Embryonic facial prominence (tissue), 1 donor: ENCODE measurements at regions not wholly inside any gene's neighbourhood (a gene's known extent, or its start where the extent isn't known, plus 50 kb on each side); places are given as distances from the start of the nearest gene placed in this dataset.

Experiments
- DNase-seq: peaks from one replicate; pipeline ENCODE4 v3.0.0-alpha.2; 2016; ENCODE audit errors: extremely low spot score

DNA sequence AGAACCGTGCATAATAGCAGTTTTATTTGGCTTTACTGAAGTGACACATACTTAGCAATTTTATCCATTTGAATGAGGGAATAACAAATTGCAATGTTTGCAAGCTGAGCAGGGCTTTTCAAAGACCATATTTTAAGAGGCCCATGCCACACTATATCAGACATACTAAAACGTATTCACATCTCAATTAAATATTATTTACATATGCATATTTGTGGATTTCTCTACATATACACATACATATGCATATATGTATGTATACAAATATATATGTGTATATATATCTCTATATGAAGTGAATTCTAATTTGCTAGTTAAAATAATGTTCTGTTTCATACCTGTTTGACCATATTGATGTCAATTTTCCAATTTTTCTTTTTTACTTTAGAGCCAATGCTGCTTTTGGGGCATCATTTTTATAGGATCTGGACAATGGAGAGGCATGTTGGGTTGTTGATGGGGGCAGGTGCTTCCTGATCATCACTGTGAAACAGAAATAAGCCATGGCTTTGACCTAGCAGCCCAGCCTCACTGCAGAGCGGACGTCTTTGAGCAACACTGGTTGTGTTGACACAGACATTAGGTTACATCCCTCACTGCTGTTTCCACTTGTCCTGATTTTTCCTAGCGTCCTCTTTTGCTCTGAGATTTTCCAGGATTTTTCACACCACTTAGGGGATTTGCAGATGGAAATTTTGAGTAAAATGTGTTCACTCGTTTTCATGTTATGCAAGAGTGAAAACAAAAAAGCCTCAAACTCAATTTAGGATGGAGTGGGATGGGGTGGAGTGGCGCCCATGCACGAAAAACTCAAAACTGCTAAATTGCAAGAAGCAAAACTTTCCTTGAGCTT lies 56.9 kb downstream of the RDH14 start:
- no peak for DNase-seq

DNA sequence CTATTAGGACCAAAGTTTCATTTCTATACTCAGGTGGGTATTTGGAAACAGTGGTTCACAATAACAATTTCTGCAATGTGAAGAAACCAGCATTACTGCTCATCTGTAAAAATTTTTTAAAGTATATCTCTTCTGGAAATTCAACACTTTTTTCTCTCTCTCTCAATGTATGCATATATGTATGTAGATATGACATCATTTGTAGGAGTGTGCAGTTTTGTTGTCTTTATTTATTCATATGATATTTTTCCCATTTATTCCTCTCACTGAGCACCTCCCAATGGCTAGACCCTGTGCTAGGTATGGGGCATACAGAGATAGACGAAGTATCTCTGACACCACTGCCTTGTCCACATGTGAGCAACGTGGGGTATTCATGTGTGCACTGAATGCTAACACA lies 58.3 kb downstream of the RDH14 start:
- no peak for DNase-seq

DNA sequence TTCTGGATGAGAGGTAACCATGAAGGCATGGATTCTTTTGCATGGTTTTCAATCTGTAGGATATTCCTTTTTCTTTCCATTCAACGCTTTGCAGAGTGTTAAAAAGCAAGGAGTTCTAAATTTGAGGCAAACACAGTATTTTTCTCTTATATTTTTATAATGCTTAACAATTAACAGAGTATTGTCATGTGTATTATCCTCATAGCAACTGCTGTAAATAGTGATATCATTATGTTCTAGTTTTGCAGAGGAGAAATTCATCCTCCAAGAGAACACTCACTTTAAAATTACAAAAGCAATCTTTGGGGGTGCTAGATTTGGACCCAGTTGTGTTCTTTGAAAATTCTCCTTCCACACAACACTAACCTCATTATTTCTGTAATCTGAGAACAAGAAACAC lies 58.7 kb downstream of the RDH14 start:
- DNase-seq = no peak

DNA sequence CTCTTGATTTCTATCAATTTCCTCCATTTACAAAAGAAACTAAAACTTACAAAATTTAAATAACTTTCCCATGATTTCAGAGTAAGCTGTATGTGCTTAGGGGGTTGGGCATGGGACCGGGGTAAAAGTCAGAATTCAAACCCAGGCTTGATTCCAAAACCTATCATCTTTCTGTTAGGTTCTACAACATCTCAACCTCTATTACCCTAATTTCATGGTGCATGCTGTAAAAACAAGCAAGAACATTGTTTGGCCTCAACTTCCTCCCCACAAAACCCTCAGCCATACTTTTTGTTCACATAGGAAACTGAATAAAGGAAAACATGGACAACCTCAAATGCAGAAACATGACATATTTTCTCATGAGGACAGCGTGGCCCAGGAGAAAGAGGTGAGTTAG lies 59.3 kb downstream of the RDH14 start:
- DNase-seq = no peak

DNA sequence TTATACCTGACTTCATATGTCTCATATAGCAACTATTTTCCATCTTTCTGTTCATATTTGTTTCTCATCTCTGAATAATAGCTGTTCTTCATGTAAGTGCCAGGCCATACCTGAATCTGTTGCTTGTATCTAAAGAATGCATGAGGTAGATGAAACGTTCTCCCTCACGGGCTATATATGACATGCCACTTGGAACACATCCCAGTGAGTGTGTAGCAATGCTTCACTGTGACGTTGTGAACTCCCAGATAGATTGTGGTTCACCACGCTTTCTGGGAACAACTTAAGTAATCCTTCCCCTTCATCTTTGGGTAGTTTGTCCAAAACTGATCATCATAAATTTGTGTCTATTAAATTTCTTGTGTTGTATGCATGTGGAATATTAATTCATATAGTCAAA lies 60.1 kb downstream of the RDH14 start:
- DNase-seq = no peak

DNA sequence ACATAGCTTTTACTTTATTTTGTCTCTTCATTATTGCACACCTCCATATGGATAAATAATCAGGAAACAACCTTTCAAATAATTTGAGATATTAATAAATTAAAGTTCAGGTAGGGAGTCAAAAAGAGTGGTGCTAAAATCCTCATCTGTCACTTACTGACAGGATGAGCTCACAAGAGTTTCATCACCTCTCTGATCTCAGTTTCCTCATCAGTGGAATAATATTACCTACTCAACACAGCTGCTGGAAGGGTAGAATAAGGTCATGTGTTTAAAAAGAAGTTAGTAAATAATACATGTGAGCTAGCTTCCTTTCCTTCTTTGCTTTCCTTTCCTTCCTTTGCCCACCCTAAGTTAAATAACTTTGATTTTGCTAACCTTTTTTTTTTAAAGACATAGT lies 61.9 kb downstream of the RDH14 start:
- no peak for DNase-seq

DNA sequence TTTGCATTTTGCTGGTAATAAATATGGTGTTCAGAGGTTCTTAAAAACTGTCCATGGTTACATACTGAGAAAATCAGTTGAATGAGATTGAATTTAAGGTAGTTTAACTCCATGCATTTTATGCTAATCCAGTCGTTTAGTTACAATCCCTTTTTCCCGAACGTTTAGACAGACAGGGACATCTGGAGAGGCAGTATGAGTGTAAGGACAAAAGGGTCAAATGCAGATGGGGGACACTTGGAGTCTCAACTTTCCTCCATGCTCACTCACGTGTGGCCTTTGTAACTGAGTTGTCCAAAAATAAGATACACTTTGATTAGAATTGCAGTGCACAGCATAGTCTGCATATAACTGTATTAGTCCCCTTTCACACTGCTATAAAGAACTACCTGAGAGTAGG lies 63.9 kb downstream of the RDH14 start:
- no peak for DNase-seq

DNA sequence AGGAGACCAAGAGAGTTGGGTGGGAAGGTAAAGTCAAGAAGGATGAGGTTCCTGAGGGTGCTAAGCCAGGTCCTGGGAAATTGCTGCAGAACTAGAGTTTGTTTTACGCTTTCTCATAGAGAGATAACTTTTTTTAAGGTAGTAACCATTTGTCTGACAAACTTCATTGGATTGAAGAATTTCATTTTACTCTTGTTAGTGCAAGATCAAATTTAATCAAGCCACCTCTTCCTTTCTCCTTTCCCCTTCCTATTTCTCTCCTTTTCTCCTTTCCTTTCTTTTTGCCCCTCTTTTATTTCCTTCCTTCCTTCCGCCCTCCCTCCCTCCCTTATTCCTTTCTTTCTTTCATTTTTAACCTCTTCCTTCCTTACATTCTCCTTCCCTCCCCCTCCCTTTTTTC lies 65.4 kb downstream of the RDH14 start:
- no peak for DNase-seq

DNA sequence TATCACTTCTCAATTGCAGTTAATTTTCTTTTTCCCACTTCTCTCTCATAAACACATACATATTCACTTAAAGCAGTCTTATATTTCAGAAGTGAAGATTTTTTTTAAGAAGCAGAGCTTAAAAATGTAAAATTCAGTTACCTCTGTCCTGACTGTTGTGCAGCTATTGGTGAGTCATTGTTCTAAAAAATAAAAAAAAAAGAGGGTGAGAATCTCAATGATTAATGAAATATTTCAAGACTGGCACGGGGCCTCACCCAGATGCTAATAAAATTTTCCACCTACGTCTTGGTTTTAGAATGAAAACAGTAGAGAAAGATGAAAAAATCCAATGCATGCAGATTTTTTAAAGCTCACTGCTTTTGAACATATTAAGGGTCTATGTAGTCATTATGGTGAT lies 67.7 kb downstream of the RDH14 start:
- no peak for DNase-seq

DNA sequence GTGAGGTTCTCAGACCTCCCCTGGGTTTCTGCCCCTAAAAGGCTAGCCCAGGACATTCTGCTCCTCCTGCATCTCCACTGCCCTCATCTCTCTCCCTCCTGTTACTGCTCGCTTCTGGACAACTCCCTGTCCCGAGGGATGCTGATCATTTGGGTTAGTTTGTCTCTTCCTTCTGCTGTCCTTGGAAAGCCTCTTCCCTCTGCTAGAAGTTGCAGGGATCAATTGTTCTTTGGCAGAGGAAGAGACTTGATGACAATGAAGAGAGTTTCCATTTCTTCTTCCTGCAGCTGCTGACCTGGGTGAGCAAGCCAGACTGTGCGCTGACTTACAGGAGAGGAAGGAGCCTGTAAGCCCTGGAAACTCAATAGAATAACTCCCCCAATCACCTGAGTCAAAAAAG lies 68.9 kb downstream of the RDH14 start:
- DNase-seq = no peak

DNA sequence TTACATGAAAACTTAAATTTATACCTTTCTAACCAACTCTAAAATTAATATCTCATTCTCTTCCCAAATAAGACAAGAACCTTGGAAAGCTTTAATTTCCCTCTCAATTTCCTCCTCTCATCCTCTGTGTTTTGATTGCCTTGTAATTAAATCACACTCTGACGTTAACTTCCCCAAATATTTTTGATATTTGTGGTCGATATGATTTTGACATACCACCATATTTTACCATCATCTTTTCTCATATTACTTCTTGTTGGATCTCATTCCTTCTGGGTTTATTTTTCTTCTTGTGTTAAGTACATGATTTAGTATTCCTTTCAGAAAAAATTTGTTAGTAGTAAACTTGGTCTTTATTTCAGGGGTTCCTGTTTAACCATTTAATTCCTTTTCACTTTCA lies 69.6 kb downstream of the RDH14 start:
- DNase-seq = no peak

DNA sequence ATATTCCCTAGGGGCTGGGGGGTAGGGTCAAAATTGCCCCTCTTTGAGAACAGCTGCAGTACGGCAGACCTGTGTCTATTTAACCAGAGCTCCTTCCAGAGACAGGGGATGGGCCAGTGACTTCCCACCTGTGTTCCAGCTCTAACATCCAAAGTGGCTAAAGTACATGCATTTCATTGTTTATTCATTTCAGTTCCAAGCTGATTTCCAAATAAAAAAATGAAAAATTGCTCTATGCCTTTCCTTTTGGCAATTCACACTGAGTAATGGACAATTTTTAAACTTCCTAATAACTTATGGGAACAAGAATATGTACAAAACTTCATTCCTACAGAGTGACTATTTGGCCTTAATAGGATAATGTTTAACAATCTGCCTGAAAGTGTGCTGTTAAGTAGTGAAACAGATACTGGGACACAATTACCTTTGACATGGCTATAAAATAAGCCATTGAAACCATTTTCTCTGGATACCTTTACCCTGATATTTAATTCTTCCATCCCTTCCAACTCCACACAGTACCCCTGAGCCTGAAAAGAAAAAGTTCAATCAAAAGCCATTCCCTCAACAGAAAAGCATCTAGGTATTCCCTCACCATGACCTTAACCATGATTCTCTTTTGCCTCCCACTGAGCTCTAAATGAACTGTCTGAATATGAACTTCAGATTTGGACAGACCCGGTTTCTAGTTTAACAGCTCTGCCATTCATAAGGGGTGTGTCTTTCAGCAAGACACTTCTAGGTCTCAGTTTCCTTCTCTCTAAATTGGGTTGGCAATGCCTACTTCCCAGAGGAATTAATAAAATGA lies 73.1 kb downstream of the RDH14 start:
- DNase-seq = no peak

DNA sequence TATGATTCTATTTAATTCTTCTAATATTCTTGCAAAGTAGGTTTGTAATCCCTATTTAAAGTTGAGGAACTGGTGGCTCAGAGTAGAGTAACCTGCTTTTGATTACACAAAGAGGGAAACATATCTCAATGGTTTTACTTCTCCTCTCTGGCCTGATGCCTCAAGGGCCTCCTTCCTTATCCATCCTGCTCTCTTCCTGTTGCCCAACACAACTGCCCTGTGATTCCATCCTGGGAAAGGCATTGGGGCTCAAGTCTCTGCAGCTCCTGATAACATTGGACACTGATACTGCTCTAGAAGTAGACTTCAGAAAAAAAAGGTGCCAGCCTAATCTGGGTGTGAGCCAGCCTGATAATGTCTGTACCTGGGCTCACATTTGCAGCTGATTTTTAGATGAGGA lies 75.8 kb downstream of the RDH14 start:
- DNase-seq = no peak

DNA sequence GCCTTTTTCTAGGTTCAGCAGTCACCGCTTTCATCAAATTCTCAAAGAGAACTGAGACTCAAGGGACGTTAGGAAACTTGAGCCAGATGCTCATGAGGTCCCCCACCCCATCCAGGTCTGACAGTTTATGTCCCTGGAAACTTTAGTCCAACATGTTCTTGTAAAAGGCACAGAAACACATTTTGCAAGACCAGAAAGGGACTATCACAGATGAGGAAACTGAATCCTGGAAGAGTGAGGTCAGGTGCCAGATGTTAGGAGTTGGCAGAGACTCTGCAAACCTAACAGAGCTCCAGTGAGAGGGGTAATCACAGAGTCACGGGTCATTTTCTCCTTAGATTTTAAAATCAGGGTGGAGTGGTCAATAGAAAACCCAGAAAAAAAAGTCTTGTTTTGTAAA lies 76.6 kb downstream of the RDH14 start:
- no peak for DNase-seq

DNA sequence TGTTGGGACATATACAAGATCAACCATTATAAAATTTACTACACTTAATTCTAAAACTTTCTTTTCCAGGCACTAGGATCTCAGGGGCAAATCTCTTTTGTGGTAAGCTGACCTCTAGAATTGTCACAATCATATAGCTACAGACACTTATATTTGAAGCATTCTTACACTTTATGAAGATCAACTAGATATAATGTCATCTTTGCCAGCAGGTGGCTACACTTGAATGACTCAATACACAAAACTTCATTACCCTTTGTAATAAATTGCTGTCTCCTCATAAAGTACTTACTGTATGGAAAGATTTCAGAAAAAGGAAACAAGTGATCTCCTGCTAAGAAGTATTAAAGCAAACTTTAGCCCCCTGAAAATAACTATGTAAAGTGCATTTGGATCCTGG lies 77.8 kb downstream of the RDH14 start:
- no peak for DNase-seq

DNA sequence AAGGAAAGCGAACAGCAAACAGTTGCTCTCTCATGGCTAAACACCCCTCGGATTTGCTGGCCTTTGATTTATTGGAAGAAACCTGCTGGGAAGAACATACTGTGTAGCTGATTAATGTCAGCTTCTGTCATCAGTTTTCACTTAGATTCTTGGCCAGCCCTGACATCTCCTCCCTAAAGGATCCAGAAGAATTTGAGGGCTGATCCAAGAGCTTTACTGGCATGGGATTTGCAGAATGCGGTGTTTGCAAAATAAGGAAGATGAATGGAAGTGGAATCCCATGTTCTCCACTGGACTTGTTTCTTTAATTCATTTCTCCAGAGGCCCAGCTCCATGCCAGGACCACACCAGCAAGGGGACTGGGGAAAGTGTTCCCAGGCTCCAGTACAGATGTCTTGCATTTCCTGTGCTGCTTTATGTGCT lies 80.5 kb downstream of the RDH14 start:
- peak; percentile 36 for DNase-seq

DNA sequence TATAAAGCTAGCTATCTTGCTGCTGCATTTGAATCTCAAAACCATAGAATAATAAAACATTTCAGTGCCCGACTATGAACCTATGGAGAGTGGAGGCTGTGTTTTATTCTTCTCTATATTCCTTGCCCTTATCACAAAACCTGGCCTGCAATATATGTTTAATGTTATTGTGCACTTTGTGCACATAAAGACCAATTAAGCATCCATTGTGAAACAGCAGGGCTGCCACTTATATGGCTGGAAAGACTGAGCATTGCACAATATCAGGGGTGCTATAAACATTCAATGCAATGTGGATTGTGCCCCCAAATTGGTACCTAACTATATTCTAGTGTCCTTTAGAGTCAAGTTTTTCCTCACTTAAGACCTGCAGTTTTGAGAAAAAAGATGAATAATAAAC lies 83.2 kb downstream of the RDH14 start:
- no peak for DNase-seq

DNA sequence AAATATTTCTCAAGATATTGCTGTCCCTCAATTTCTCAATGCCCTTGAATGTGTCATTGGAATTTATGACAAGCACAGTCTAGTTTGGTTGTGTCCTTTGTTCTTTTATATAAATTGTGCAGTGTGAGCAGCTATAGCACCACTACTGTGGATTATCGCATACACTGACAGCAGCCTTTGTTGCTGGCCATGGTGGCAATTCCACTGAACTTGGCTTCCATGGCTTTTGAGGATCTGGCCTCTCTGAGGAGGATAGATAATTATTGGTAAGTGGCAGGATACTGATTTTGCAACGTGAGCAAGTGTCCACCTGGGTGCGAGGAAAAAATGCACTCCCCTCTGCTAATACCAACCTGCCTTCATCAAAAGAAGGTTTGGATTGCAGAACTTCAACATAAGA lies 84.0 kb downstream of the RDH14 start:
- no peak for DNase-seq

DNA sequence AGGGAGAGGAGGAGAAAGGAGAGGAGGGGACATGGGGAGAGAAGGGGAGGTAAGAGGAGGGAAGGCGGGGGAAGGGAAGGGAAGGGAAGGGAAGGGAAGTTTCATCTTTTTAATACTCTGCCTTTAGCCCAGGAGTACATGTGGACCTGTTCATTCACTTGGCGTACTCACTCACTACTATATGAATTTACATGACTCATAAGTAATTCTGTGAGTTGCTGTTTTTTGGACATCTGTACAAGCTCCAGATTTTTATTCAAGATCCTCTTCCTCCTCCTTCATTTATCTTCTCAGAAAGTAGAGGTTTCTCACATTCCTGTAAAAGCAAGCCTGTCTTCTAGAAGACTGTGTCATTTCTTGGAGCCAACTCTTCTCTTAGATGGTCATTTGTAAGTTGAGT lies 84.6 kb downstream of the RDH14 start:
- DNase-seq = no peak

DNA sequence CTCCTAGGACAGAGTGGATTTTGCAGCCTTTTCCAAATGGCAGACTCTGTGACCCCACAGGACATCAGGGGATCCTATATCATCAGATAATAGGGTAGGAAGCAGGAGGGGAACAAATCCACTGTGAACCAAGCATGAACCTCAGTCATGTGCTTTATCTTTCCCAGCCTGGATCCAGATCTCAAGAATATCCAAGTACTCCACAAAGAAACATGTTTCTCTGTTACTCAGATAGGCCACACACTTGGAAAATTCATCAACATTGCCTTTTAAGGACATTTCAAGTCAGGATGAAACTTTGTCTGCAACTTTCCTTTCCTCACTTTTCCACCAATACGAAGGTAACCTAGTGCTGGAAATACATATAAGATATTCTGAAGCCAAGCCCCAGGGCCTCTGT lies 85.8 kb downstream of the RDH14 start:
- DNase-seq = no peak

DNA sequence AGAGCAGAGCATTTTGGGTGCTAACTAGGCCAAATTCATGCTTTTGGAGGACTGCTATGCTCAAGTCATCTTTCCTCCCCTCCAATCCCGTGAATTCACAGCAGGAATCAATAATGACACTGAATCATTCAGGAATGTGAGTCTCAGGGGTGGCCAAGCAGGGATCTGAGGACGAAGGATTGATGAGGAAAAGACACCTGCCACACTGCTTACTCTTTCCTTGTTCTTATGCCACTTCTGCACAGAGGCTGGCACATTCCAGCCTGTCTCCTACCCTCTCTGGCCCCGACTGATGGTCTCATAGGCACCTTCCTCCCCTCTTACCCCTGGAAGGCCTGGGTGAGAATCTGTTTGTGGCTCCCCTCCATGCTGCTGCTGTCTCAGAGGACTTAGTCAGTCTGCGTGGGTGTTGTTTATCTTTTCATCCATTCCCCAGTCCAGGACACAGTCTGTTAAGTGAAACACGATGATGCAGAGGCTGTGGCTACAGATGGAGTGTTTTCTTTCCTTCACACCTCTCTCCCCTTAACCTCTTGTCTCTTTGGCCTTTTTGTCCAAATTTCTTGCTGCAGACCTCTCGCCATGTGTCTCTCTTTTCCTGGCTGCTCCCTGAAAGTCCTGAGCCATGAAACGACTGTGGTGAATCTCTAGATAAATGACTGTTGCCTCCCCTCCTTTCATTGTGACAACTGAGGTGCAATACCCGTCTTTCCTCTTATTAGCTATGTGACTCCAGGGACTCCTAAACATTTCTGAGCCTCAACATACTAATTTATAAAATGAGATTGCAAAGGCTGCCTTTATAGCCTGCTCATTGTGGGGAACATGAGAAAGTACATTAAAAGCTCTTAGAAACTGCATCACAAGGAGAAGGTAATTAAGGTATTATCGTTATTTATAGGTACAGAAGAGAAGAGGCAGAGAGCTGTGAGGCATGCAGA lies 86.9 kb downstream of the RDH14 start:
- no peak for DNase-seq

DNA sequence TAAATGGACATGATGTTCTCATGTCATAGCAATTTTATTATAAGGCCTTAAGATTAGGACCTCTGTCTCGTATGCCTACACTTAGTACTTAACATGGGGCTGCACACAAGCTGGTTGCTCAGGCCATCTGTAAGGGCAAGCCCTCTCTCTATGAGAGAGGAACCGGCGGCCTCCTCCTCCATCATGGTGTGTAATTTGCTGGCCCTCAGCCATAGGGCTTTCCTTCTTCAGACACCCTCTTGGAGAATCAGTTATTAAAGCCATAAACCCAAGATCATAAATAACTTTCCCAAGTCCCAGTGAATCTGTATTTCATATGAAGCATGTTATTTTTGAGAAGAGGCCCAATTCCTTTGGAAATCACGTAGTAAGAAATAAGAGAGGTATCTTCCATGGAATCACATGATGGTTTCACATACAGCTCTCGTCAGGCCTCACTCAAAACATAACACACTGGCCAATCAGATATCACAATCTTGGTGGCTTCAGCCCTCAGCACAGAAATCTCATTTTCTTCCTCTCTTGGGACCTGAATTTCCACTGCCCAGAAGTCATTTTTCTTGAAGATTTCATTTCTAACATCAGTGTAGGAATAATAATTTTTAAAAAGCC lies 92.6 kb downstream of the RDH14 start:
- DNase-seq = no peak
